ENCODE measurements at regions not wholly inside any gene's neighbourhood (a gene's known extent, or its start where the extent isn't known, plus 50 kb on each side); places are given as distances from the start of the nearest gene placed in this dataset.

- TF ChIP-seq CREB1 (IDR thresholded peaks at IDR 0.05; ENCODE audit: low read depth) (no peak), CEBPB (IDR thresholded peaks at IDR 0.05) (no peak), ZBTB7A (IDR thresholded peaks at IDR 0.05; ENCODE audit: low read depth) (no peak), USF1 (IDR thresholded peaks at IDR 0.05) (no peak)
- TF ChIP-seq, protein P1, sequence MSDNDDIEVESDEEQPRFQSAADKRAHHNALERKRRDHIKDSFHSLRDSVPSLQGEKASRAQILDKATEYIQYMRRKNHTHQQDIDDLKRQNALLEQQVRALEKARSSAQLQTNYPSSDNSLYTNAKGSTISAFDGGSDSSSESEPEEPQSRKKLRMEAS (IDR thresholded peaks at IDR 0.05) = no peak
These were observed 292.2 kb downstream of the NR2F2 start for GRCh38 chr15:96622714-96623113.

DNA sequence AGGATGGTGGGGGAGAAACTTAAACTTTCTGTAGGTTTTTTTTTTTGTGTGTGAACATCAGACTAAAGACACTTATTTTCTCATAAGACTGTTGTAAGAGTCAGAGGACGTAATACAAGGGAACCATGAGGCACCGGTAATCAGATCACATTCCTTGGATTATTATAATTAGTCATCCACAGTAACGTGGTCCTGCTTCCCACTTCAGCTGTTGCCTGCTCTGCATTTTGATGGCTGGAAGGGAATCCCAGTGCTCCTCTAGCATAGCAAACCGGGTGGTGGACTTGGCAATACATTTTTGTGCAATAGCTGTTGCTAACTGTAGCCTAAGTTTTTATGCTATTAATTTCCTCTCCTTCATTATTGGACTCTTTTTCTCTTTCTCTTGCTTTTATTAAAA lies 294.8 kb downstream of the NR2F2 start:
- TF ChIP-seq CEBPB (IDR thresholded peaks at IDR 0.05) (no peak), CREB1 (IDR thresholded peaks at IDR 0.05; ENCODE audit: low read depth) (no peak), EGR1 (IDR thresholded peaks at IDR 0.05) (no peak), USF1 (IDR thresholded peaks at IDR 0.05) (no peak), YY1 (IDR thresholded peaks at IDR 0.05; ENCODE audit: low read depth) (no peak), RAD21 (IDR thresholded peaks at IDR 0.05; ENCODE audit: low read depth) (no peak), FOXM1 (IDR thresholded peaks at IDR 0.05; ENCODE audit: borderline replicate concordance, low read depth) (no peak), TEAD4 (IDR thresholded peaks at IDR 0.05) (no peak), NFIC (IDR thresholded peaks at IDR 0.05) (no peak), TAF1 (IDR thresholded peaks at IDR 0.05; ENCODE audit: low read depth) (no peak), TCF12 (IDR thresholded peaks at IDR 0.05; ENCODE audit: low read depth) (no peak), ZBTB7A (IDR thresholded peaks at IDR 0.05; ENCODE audit: low read depth) (no peak), EP300 (IDR thresholded peaks at IDR 0.05; ENCODE audit: borderline replicate concordance) (no peak)
- TF ChIP-seq, protein P2, sequence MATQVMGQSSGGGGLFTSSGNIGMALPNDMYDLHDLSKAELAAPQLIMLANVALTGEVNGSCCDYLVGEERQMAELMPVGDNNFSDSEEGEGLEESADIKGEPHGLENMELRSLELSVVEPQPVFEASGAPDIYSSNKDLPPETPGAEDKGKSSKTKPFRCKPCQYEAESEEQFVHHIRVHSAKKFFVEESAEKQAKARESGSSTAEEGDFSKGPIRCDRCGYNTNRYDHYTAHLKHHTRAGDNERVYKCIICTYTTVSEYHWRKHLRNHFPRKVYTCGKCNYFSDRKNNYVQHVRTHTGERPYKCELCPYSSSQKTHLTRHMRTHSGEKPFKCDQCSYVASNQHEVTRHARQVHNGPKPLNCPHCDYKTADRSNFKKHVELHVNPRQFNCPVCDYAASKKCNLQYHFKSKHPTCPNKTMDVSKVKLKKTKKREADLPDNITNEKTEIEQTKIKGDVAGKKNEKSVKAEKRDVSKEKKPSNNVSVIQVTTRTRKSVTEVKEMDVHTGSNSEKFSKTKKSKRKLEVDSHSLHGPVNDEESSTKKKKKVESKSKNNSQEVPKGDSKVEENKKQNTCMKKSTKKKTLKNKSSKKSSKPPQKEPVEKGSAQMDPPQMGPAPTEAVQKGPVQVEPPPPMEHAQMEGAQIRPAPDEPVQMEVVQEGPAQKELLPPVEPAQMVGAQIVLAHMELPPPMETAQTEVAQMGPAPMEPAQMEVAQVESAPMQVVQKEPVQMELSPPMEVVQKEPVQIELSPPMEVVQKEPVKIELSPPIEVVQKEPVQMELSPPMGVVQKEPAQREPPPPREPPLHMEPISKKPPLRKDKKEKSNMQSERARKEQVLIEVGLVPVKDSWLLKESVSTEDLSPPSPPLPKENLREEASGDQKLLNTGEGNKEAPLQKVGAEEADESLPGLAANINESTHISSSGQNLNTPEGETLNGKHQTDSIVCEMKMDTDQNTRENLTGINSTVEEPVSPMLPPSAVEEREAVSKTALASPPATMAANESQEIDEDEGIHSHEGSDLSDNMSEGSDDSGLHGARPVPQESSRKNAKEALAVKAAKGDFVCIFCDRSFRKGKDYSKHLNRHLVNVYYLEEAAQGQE (IDR thresholded peaks at IDR 0.05; ENCODE audit: low read depth) = no peak
- TF ChIP-seq, protein P1 (IDR thresholded peaks at IDR 0.05) = no peak

GRCh38 chr15:96627031-96627568 lies 296.6 kb downstream of the NR2F2 start:
- TF ChIP-seq NFIC (IDR thresholded peaks at IDR 0.05) (no peak), CREB1 (IDR thresholded peaks at IDR 0.05; ENCODE audit: low read depth) (no peak), EP300 (IDR thresholded peaks at IDR 0.05; ENCODE audit: borderline replicate concordance) (no peak), ZBTB7A (IDR thresholded peaks at IDR 0.05; ENCODE audit: low read depth) (no peak), RAD21 (IDR thresholded peaks at IDR 0.05; ENCODE audit: low read depth) (no peak), CEBPB (IDR thresholded peaks at IDR 0.05) (no peak), TAF1 (IDR thresholded peaks at IDR 0.05; ENCODE audit: low read depth) (no peak), EGR1 (IDR thresholded peaks at IDR 0.05) (no peak), USF1 (IDR thresholded peaks at IDR 0.05) (no peak), TEAD4 (IDR thresholded peaks at IDR 0.05) (no peak), TCF12 (IDR thresholded peaks at IDR 0.05; ENCODE audit: low read depth) (no peak), YY1 (IDR thresholded peaks at IDR 0.05; ENCODE audit: low read depth) (no peak), FOXM1 (IDR thresholded peaks at IDR 0.05; ENCODE audit: borderline replicate concordance, low read depth) (no peak)
- TF ChIP-seq, protein P2 (IDR thresholded peaks at IDR 0.05; ENCODE audit: low read depth) = no peak
- TF ChIP-seq, protein P1 (IDR thresholded peaks at IDR 0.05) = no peak

GRCh38 chr15:96629511-96629910 lies 299.0 kb downstream of the NR2F2 start:
- no peak for TF ChIP-seq EGR1 (IDR thresholded peaks at IDR 0.05)
- TF ChIP-seq RAD21 (IDR thresholded peaks at IDR 0.05; ENCODE audit: low read depth) = no peak
- TF ChIP-seq CEBPB (IDR thresholded peaks at IDR 0.05) = no peak
- TF ChIP-seq TEAD4 (IDR thresholded peaks at IDR 0.05) = no peak
- no peak for TF ChIP-seq TCF12 (IDR thresholded peaks at IDR 0.05; ENCODE audit: low read depth)
- no peak for TF ChIP-seq NFIC (IDR thresholded peaks at IDR 0.05)
- no peak for TF ChIP-seq EP300 (IDR thresholded peaks at IDR 0.05; ENCODE audit: borderline replicate concordance)
- no peak for TF ChIP-seq TAF1 (IDR thresholded peaks at IDR 0.05; ENCODE audit: low read depth)
- TF ChIP-seq, protein P2 (IDR thresholded peaks at IDR 0.05; ENCODE audit: low read depth) = no peak
- no peak for TF ChIP-seq USF1 (IDR thresholded peaks at IDR 0.05)
- TF ChIP-seq, protein P1 (IDR thresholded peaks at IDR 0.05) = no peak
- no peak for TF ChIP-seq ZBTB7A (IDR thresholded peaks at IDR 0.05; ENCODE audit: low read depth)
- TF ChIP-seq CREB1 (IDR thresholded peaks at IDR 0.05; ENCODE audit: low read depth) = no peak
- TF ChIP-seq YY1 (IDR thresholded peaks at IDR 0.05; ENCODE audit: low read depth) = no peak
- TF ChIP-seq FOXM1 (IDR thresholded peaks at IDR 0.05; ENCODE audit: borderline replicate concordance, low read depth) = no peak
